HUDEP-2 (cell line): ENCODE measurements at regions not wholly inside any gene's neighbourhood (a gene's known extent, or its start where the extent isn't known, plus 50 kb on each side); places are given as distances from the start of the nearest gene placed in this dataset.
"Not testable (repeated sequence)": the region's sequence is repeated elsewhere in the genome, so short reads cannot be mapped to it uniquely, and the experiment has no call there.

Source experiments
- DNase-seq, 76 experiments: peaks; one replicate each; lab custom pipeline; 2025; ENCODE audit not compliant: unreplicated experiment in 76 of 76; lab: John Stamatoyannopoulos, UW

GRCh38 chr6:146928503-146928902 lies 275.7 kb upstream of the STXBP5 start:
- DNase-seq, result no peak

DNA sequence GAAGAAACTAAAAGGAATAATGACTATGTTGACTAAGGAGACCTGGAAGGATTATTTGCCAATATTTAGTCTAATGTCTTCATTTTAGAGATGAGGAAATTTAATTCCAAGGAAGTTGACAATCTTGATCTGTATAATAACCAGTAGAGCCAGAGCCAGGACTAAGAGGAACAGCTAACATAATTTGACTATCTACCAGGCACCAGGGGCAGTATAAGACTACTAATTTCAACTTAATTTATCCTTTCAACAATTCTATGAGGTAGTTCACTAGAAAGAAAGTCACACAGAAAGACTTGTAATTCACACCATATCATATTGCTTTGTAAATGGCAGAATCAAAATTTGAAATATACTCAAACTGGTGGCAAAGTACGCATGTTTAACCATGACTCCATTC lies 273.0 kb upstream of the STXBP5 start:
- no peak for DNase-seq

GRCh38 chr6:146937316-146937715 lies 266.9 kb upstream of the STXBP5 start:
- DNase-seq, result peak in 12 of 76 experiments; percentile 25 to 60 (median 35)

DNA sequence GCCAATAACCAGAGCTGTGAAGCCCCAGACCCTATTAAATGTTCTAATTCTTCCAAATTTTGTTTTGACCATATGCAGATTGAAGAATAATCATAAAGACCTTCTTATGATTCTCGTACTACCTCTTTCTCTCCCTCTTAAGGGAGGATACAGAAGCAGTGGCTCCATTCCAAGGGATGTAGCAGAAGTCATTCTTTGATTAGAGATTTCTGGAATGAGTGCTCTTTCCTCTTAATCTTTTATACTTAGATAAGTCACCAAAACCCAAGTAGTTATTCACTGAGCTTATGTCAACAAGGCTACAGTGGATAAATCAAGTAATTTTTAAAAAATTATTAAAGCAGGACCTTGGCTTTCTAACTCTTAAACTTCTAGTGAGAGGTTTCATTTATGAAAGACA lies 266.0 kb upstream of the STXBP5 start:
- DNase-seq, result no peak

DNA sequence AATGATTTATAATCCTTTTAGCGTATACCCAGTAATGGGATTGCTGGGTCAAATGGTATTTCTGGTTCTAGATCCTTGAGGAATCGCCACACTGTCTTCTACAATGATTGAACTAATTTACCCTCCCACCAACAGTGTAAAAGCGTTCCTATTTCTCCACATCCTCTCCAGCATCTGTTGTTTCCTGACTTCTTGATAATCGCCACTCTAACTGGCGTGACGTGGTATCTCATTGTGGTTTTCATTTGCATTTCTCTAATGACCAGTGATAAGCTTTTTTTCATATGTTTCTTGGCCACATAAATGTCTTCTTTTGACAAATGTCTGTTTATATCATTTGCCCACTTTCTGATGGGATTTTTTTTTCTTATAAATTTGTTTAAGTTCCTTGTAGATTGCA lies 264.8 kb upstream of the STXBP5 start:
- not testable (repeated sequence) for DNase-seq

- no peak for DNase-seq
Measured at GRCh38 chr6:146943664-146944063, 260.6 kb upstream of the STXBP5 start.

DNA sequence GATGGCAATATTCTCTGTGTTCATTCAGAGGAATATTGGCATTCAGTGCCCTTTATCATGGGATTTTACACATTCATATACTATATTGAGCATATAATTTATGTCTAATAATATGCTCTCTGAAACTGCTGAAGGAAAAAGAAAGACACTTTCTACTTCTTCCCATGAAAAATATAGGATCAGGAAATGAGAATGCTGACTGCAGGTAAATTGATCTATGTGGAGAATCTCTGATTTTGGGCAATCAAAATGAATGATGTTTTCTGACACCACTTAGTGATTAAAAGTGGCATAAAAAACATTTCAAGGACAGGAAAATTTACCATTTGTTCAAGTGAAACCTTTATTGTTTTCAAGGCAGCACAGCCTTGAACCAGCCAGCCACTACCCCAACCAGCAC lies 260.1 kb upstream of the STXBP5 start:
- DNase-seq, result no peak

DNA sequence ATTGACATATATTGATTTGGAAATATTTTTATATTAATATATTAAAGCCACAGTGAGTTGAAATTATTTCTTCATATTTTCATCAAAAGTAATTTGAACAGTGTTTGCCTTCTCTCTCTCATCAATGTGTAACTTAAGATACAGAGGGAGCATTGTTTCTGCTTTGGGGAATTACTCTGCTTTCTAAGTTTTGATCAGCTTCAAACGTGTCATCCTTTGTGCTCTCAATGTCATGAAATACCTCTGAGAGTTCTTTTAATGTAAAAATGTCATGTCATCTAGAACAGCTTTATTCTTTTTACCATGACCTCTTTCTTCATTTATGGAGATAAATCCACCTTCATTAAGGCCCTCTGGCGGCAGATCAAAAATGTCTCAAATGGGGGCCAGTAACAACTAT lies 259.4 kb upstream of the STXBP5 start:
- DNase-seq, result no peak

DNA sequence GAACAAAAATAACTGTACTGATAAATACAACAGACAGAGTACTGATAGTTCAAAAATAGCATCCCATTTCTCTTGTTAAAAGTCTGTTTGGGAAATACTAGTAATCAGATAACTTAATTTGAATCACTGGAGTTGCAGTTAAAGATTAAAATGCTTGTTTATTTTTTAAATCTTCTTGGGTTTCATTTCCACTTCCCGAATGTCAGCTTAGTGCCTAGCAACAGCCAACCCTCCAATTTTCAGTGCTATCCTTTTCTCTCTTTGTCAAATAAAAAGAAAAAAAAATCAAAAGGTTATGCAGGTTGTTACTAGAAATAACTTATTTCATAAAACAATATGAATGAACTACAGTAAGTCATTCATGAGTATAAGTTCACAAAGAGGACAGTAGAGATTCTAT lies 257.7 kb upstream of the STXBP5 start:
- no peak for DNase-seq

GRCh38 chr6:146948790-146949342 lies 255.4 kb upstream of the STXBP5 start:
- no peak for DNase-seq

DNA sequence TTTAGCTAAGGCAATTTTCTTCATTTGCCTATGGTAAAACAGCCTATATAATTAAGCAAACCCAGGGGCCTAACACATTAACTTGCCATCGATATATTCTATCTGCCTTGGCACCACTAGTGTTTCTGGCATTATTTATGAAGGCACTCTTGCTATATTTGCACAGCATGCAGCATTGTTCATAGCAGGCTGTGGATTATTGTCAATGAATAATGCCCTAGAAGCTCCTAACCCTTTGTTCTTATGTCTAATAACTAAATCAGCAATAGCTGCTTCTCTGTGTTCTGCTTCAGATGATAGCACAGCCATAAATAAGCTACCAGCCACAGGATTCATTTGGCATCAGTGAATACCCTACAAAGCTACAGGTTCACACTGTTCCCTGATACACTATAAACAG lies 254.8 kb upstream of the STXBP5 start:
- no peak for DNase-seq

GRCh38 chr6:146950351-146950835 lies 253.8 kb upstream of the STXBP5 start:
- no peak for DNase-seq

DNA sequence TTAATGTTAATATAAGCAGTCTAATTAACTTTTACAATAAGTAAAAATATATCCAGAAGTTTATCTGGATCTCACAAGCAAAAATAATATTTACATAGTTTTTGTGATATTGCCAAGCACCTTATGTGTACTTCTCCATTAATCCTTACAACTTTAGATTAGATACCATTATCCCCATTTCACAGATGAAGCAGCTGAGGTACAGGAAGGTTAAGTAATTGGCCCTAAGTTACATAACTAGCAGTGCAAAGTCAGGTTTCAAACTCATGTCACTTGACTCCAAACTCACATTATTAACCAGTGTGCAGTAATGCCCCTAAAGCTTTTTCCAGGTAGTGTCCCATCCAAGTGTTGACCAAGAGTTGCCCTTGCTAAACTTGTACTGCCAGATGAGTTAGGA lies 248.6 kb upstream of the STXBP5 start:
- DNase-seq, result no peak

- DNase-seq, result no peak
Measured at GRCh38 chr6:146957181-146958093, 246.8 kb upstream of the STXBP5 start.

DNA sequence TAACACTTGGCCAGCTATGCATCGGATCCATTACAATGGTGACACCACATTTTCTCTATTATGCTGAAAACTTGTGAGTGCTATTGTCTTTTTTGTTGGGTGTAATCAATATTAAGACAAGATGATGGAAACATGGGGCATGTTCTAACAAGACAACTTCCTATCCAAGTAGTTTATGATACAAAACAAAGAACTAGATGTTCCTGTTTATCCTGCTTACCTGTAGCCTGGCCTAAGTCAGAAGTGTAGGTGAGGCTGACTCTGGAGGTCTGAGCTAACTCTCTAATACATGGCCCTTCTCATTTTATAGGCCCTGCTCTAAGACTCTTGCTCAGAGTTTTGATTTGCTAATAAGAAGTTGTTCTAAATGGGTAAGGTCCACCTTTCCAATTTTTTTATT lies 242.4 kb upstream of the STXBP5 start:
- DNase-seq, result no peak

- no peak for DNase-seq
Measured at GRCh38 chr6:146962329-146962728, 241.9 kb upstream of the STXBP5 start.

DNA sequence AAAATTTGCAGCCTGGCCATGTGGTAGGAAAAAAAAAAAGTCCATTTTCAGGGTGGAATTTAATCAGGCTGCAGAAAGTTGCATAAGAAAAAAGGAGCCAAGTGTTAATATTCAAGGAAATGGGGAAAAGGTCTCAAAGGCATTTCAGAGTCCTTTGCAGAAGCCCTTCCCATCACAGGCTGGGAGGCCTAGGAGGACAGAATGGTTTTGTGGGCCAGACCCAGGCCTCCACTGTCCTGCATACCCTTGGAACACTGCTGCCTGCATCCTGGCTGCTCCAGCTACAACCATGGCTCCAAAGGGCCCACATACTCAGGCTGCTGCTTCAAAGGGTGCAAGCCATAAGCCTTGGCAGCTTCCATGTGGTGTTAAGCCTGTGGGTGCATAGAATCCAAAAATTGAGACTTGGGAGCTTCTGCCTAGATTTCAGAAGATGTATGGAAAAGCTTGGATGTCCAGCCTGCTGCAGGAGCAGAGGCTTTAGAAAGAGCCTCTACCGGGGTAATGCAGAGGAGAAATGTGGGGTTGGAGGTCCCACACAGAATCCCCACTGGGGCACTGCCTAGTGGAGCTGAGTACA lies 239.0 kb upstream of the STXBP5 start:
- no peak for DNase-seq

- peak in 15 of 76 experiments; percentile 2 to 51 (median 16) for DNase-seq
Measured at GRCh38 chr6:146968041-146968760, 236.0 kb upstream of the STXBP5 start.

GRCh38 chr6:146972546-146972945 lies 231.7 kb upstream of the STXBP5 start:
- no peak for DNase-seq

DNA sequence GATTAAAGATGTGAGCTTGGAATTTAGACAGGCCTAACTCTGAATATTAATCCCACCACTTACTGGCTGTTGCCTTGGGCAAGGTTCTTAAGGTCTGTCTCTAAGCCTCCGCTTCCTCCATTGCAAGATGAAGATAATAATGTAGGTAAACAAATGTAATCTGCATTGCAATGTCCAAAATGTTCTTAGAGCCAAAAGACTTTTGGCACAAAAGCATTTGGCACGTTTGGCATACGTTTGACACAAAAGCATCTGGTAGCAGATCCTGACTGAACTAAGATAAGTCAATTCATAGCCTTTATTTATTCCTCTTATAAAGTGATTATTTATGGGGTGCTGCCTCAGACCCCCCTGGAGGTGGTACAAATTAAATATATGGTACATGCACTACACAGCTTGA lies 229.9 kb upstream of the STXBP5 start:
- DNase-seq, result no peak

GRCh38 chr6:146975093-146975492 lies 229.1 kb upstream of the STXBP5 start:
- no peak for DNase-seq
